KBM-7 (cell line): ENCODE measurements at regions not wholly inside any gene's neighbourhood (a gene's known extent, or its start where the extent isn't known, plus 50 kb on each side); places are given as distances from the start of the nearest gene placed in this dataset.

Experiments
- DNase-seq: peaks from one replicate; pipeline ENCODE4 v3.0.0-alpha.2; 2015
- in situ Hi-C: fragments of 300-500 bp; cut with MboI; formaldehyde crosslinking; loops from 2 replicates; pipeline ENCODE4 v1.14.3; 2020; ENCODE audit warnings: low sequenced_read_pairs, low pct_unique_long_range_greater_than_20kb, mixed read lengths

- in situ Hi-C loops = no loop called here
Measured at GRCh38 chrX:39810901-39811300, 286.9 kb downstream of the BCOR start.

GRCh38 chrX:39811376-39811775, 286.4 kb downstream of the BCOR start:
- in situ Hi-C loops = no loop called here
- DNase-seq = no peak

More at GRCh38 chrX:39810901-39811300, 286.9 kb downstream of the BCOR start:
- DNase-seq = no peak

- in situ Hi-C loops = no loop called here
Measured at GRCh38 chrX:39813631-39814277, 284.0 kb downstream of the BCOR start.

GRCh38 chrX:39814391-39814790, 283.4 kb downstream of the BCOR start:
- peak; percentile 83 for DNase-seq
- in situ Hi-C loops = no loop called here

More at GRCh38 chrX:39813631-39814277, 284.0 kb downstream of the BCOR start:
- no peak for DNase-seq

- in situ Hi-C loops = no loop called here
- DNase-seq = peak; percentile 83
Measured at GRCh38 chrX:39815631-39816030, 282.1 kb downstream of the BCOR start.

- DNase-seq = peak; percentile 45
- in situ Hi-C loops = no loop called here
Measured at GRCh38 chrX:39816871-39817731, 280.7 kb downstream of the BCOR start.

- no peak for DNase-seq
- in situ Hi-C loops = no loop called here
Measured at GRCh38 chrX:39817754-39818470, 279.8 kb downstream of the BCOR start.

GRCh38 chrX:39818750-39819149, 279.0 kb downstream of the BCOR start:
- in situ Hi-C loops = no loop called here
- DNase-seq = no peak

GRCh38 chrX:39819921-39820849, 277.6 kb downstream of the BCOR start:
- in situ Hi-C loops = no loop called here
- no peak for DNase-seq

GRCh38 chrX:39820938-39821708, 276.6 kb downstream of the BCOR start:
- DNase-seq = no peak
- in situ Hi-C loops = no loop called here

- in situ Hi-C loops = no loop called here
- DNase-seq = no peak
Measured at GRCh38 chrX:39821709-39822095, 276.1 kb downstream of the BCOR start.

GRCh38 chrX:39822133-39822748, 275.5 kb downstream of the BCOR start:
- DNase-seq = no peak
- in situ Hi-C loops = no loop called here

GRCh38 chrX:39823424-39823823, 274.3 kb downstream of the BCOR start:
- in situ Hi-C loops = no loop called here
- no peak for DNase-seq

GRCh38 chrX:39823854-39824253, 273.9 kb downstream of the BCOR start:
- DNase-seq = peak; percentile 48
- in situ Hi-C loops = no loop called here

GRCh38 chrX:39826813-39827543, 270.8 kb downstream of the BCOR start:
- no peak for DNase-seq
- in situ Hi-C loops = no loop called here

GRCh38 chrX:39827951-39828350, 269.8 kb downstream of the BCOR start:
- DNase-seq = no peak
- in situ Hi-C loops = no loop called here

- in situ Hi-C loops = no loop called here
- DNase-seq = no peak
Measured at GRCh38 chrX:39828971-39829370, 268.8 kb downstream of the BCOR start.
